Astrocyte (in vitro differentiated cells and primary cell): ENCODE measurements at regions not wholly inside any gene's neighbourhood (a gene's known extent, or its start where the extent isn't known, plus 50 kb on each side); places are given as distances from the start of the nearest gene placed in this dataset.

Experiments used
- DNase-seq: peaks from one replicate; pipeline ENCODE4 v3.0.0-alpha.2; 2010; ENCODE audit warnings: low read depth
- FAIRE-seq: peaks from 2 replicates; lab custom pipeline; 2011; peaks lifted over from hg19 to GRCh38; lab: Jason Lieb, UNC
- H2AFZ ChIP-seq: 2 replicates; pipeline ENCODE4 v1.6.0; 2012; ENCODE audit warnings: low read depth, low read length, inconsistent platforms
- H3K27ac ChIP-seq: 2 replicates; pipeline ENCODE4 v1.5.1; 2011; ENCODE audit warnings: low read depth, low read length, inconsistent platforms
- H3K27me3 ChIP-seq: 2 replicates; pipeline ENCODE4 v1.6.0; 2011; ENCODE audit warnings: low read length, inconsistent platforms; ENCODE audit not compliant: insufficient read depth
- H3K36me3 ChIP-seq: 2 replicates; pipeline ENCODE4 v1.5.1; 2011; ENCODE audit warnings: low read length, inconsistent platforms; ENCODE audit not compliant: insufficient read depth
- H3K4me1 ChIP-seq: 2 replicates; pipeline ENCODE4 v1.5.1; 2011; ENCODE audit warnings: low read length, inconsistent platforms; ENCODE audit not compliant: insufficient read depth
- H3K4me2 ChIP-seq: 2 replicates; pipeline ENCODE4 v1.6.0; 2012; ENCODE audit warnings: low read length, inconsistent platforms
- H3K4me3 ChIP-seq: 2 replicates; pipeline ENCODE4 v1.5.1; 2011; ENCODE audit warnings: low read depth, mild to moderate bottlenecking, low read length, inconsistent platforms; ENCODE audit not compliant: insufficient read depth
- H3K79me2 ChIP-seq: 2 replicates; pipeline ENCODE4 v1.6.0; 2012; ENCODE audit warnings: mild to moderate bottlenecking, low read length, inconsistent platforms; ENCODE audit not compliant: insufficient read depth
- H3K9ac ChIP-seq: 2 replicates; pipeline ENCODE4 v1.6.0; 2012; ENCODE audit warnings: mild to moderate bottlenecking, low read length, inconsistent platforms
- H3K9me3 ChIP-seq: 2 replicates; pipeline ENCODE4 v1.5.1; 2012; ENCODE audit warnings: low read depth, mild to moderate bottlenecking, low read length, inconsistent platforms; ENCODE audit not compliant: insufficient read depth
- H4K20me1 ChIP-seq: 2 replicates; pipeline ENCODE4 v1.6.0; 2012; ENCODE audit warnings: low read length, inconsistent platforms; ENCODE audit not compliant: insufficient read depth
- H3K27ac Mint-ChIP-seq: one replicate; pipeline ENCODE4 v1.8.0; 2021; ENCODE audit warnings: mild to moderate bottlenecking, mixed read lengths; ENCODE audit not compliant: unreplicated experiment
- H3K27me3 Mint-ChIP-seq: one replicate; pipeline ENCODE4 v1.8.0; 2021; ENCODE audit warnings: low read depth, mixed read lengths; ENCODE audit not compliant: unreplicated experiment
- H3K36me3 Mint-ChIP-seq: one replicate; pipeline ENCODE4 v1.8.0; 2021; ENCODE audit warnings: low read depth, mixed read lengths; ENCODE audit not compliant: unreplicated experiment
- H3K4me1 Mint-ChIP-seq: one replicate; pipeline ENCODE4 v1.8.0; 2021; ENCODE audit warnings: low read depth, mixed read lengths; ENCODE audit not compliant: unreplicated experiment
- H3K4me3 Mint-ChIP-seq: one replicate; pipeline ENCODE4 v1.8.0; 2021; ENCODE audit warnings: mild to moderate bottlenecking, moderate library complexity, mixed read lengths; ENCODE audit not compliant: unreplicated experiment
- H3K9me3 Mint-ChIP-seq: one replicate; pipeline ENCODE4 v1.8.0; 2021; ENCODE audit warnings: mild to moderate bottlenecking, mixed read lengths; ENCODE audit not compliant: unreplicated experiment
- EZH2 ChIP-seq: IDR thresholded peaks from 2 replicates; pipeline ENCODE4 v1.6.1; 2012; ENCODE audit warnings: mild to moderate bottlenecking, low read length, inconsistent platforms; ENCODE audit not compliant: insufficient read depth
- TF ChIP-seq, protein P1 (sequence below): IDR thresholded peaks from 2 replicates; pipeline ENCODE4 v1.5.1; 2011; ENCODE audit warnings: low read depth, mild to moderate bottlenecking, inconsistent platforms, low read length, moderate library complexity; ENCODE audit not compliant: insufficient read depth

DNA sequence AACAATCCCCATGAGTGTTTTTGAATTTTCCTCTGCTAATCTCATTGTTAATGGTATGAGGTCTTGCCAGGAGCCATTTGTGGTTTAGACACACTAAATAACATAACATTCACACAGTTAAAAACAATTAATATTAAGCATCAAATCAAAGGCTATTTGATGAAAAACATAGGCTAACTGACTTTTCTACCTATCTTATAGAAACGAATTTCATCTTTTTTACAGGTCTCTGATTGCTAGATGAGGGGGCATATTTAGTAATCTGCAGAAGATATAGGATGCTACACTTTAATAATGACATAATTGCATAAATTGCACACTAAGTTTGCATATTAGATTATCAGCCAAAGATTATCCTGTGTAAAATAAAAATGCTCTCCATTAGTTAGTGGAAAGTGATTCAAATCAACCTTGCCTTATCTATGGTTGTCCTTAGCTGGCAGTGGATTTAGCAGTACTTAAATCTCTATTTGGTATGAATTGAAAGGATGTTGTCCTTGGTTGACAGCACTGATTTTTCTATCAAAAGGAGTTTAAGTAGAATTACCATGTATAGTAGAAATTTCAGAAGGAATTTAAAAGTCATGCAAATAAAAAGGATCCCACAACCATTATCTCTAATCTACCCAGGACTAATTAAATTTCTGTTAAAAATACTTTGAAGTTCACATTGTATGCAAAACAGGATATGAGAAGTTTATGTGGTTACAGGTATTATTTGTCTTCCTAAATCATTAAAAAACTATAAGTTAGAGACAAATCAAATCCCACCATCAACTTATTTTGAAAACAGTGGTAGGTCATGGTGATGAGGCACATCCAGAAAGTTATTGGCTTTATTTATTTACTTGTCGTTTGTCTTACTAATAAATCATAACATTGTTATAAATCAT is 50.6 kb upstream of the SPAG16 start:
- no peaks in the 10 kb centered on the region for H3K9me3 Mint-ChIP-seq
- H2AFZ ChIP-seq: peak overlapping the region; percentile 57
- FAIRE-seq: peak; percentile 76

More for the DNA sequence above, 50.6 kb upstream of the SPAG16 start:
- no peak overlapping the region for H3K9ac ChIP-seq
- H4K20me1 ChIP-seq: no peaks in the 10 kb centered on the region
- peak overlapping the region; percentile 47 for H3K4me2 ChIP-seq
- no peak for DNase-seq
- TF ChIP-seq, protein P1, sequence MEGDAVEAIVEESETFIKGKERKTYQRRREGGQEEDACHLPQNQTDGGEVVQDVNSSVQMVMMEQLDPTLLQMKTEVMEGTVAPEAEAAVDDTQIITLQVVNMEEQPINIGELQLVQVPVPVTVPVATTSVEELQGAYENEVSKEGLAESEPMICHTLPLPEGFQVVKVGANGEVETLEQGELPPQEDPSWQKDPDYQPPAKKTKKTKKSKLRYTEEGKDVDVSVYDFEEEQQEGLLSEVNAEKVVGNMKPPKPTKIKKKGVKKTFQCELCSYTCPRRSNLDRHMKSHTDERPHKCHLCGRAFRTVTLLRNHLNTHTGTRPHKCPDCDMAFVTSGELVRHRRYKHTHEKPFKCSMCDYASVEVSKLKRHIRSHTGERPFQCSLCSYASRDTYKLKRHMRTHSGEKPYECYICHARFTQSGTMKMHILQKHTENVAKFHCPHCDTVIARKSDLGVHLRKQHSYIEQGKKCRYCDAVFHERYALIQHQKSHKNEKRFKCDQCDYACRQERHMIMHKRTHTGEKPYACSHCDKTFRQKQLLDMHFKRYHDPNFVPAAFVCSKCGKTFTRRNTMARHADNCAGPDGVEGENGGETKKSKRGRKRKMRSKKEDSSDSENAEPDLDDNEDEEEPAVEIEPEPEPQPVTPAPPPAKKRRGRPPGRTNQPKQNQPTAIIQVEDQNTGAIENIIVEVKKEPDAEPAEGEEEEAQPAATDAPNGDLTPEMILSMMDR: no peak
- no peak for TF ChIP-seq EZH2
- H3K4me3 ChIP-seq: no peak overlapping the region
- Mint-ChIP-seq H3K4me3 (peak overlapping the region; percentile 7), H3K27me3 (no peaks in the 10 kb centered on the region), H3K36me3 (no peaks in the 10 kb centered on the region), H3K27ac (peak overlapping the region; percentile 34), H3K4me1 (peaks cover 30% of the 10 kb centered on the region)
- H3K79me2 ChIP-seq: no peaks in the 10 kb centered on the region
- H3K36me3 ChIP-seq: no peaks in the 10 kb centered on the region
- H3K4me1 ChIP-seq: peaks cover 17% of the 10 kb centered on the region
- H3K9me3 ChIP-seq: no peaks in the 10 kb centered on the region
- H3K27ac ChIP-seq: no peak overlapping the region
- H3K27me3 ChIP-seq: no peaks in the 10 kb centered on the region
